CD14-positive monocyte (primary cell): ENCODE measurements at regions not wholly inside any gene's neighbourhood (a gene's known extent, or its start where the extent isn't known, plus 50 kb on each side); places are given as distances from the start of the nearest gene placed in this dataset.

Source experiments
- DNase-seq, 3 donors: peaks; one replicate each; pipeline ENCODE4 v3.0.0-alpha.2; 2011 to 2022
- H2AFZ ChIP-seq: 2 replicates; pipeline ENCODE4 v1.6.0; 2012; ENCODE audit warnings: mild to moderate bottlenecking, low read depth, low read length, inconsistent platforms; ENCODE audit not compliant: insufficient read depth, poor library complexity, severe bottlenecking
- H3K27ac ChIP-seq, 2 donors: 1 replicate in 1 of 2; 2 replicates in 1 of 2; pipeline ENCODE4 v1.5.1; 2012 to 2013; ENCODE audit warnings: low read length in 2 of 2, control low read depth in 1 of 2, inconsistent platforms in 1 of 2, low read depth in 1 of 2, mild to moderate bottlenecking in 1 of 2
- H3K27me3 ChIP-seq, 2 donors: one replicate each; pipeline versions ENCODE4 v1.6.0 to v1.6.1; 2011 to 2013; ENCODE audit warnings: low read length in 2 of 2; ENCODE audit not compliant: control insufficient read depth in 2 of 2, insufficient read depth in 2 of 2
- H3K36me3 ChIP-seq, 2 donors: replicated peaks in 1 of 2; 1 replicate in 1 of 2; 2 replicates in 1 of 2; pipeline versions ENCODE4 v1.5.1 to v1.6.1; 2012 to 2013; ENCODE audit warnings: low read length in 2 of 2, control low read depth in 1 of 2, inconsistent platforms in 1 of 2, mild to moderate bottlenecking in 1 of 2; ENCODE audit not compliant: insufficient read depth in 2 of 2, control insufficient read depth in 1 of 2
- H3K4me1 ChIP-seq, 2 donors: 1 replicate in 1 of 2; 2 replicates in 1 of 2; pipeline versions ENCODE4 v1.5.1 to v1.6.1; 2012 to 2013; ENCODE audit warnings: low read length in 2 of 2, control low read depth in 1 of 2, inconsistent platforms in 1 of 2, mild to moderate bottlenecking in 1 of 2, moderate library complexity in 1 of 2; ENCODE audit not compliant: insufficient read depth in 2 of 2, control insufficient read depth in 1 of 2
- H3K4me2 ChIP-seq: replicated peaks from 2 replicates; pipeline ENCODE3; 2012; ENCODE audit warnings: low read length, moderate library complexity, mild to moderate bottlenecking; ENCODE audit not compliant: poor library complexity, severe bottlenecking; ENCODE audit errors: extremely low read depth
- H3K4me3 ChIP-seq, 3 experiments: fragments of 200-600 bp in 1 of 3; sonication (generic) in 1 of 3; replicated peaks in 1 of 3; 1 replicate in 2 of 3; 2 replicates in 1 of 3; pipeline ENCODE4 v1.5.1; 2011 to 2013; ENCODE audit warnings: low read length in 3 of 3, mild to moderate bottlenecking in 3 of 3, control low read depth in 2 of 3, low read depth in 2 of 3, inconsistent platforms in 1 of 3, moderate library complexity in 1 of 3
- H3K79me2 ChIP-seq: 2 replicates; pipeline ENCODE4 v1.6.0; 2012; ENCODE audit warnings: mild to moderate bottlenecking, control low read depth, inconsistent platforms, low read length, moderate library complexity; ENCODE audit not compliant: insufficient read depth
- H3K9ac ChIP-seq: 2 replicates; pipeline ENCODE4 v1.6.0; 2017; ENCODE audit warnings: low read length, mild to moderate bottlenecking; ENCODE audit not compliant: insufficient read depth, poor library complexity, severe bottlenecking
- H3K9me3 ChIP-seq, 2 donors: replicated peaks in 1 of 2; 1 replicate in 1 of 2; 2 replicates in 1 of 2; pipeline versions ENCODE4 v1.5.1 to v1.6.1; 2012 to 2013; ENCODE audit warnings: low read length in 2 of 2, control low read depth in 1 of 2; ENCODE audit not compliant: control insufficient read depth in 1 of 2, insufficient read depth in 1 of 2
- H4K20me1 ChIP-seq: 2 replicates; pipeline ENCODE4 v1.6.0; 2012; ENCODE audit warnings: mild to moderate bottlenecking, low read length, control low read depth, moderate library complexity; ENCODE audit not compliant: insufficient read depth
- H3K27ac Mint-ChIP-seq, 7 donors: one replicate each; pipeline ENCODE4 v1.8.0; 2020; ENCODE audit warnings: mild to moderate bottlenecking in 7 of 7, mixed read lengths in 7 of 7, moderate library complexity in 6 of 7, inconsistent platforms in 2 of 7
- H3K27me3 Mint-ChIP-seq, 3 donors: one replicate each; pipeline ENCODE4 v1.8.0; 2021 to 2022; ENCODE audit warnings: low read depth in 3 of 3, mild to moderate bottlenecking in 3 of 3, mixed read lengths in 3 of 3, moderate library complexity in 3 of 3, inconsistent platforms in 1 of 3
- H3K36me3 Mint-ChIP-seq, 2 donors: one replicate each; pipeline ENCODE4 v1.8.0; 2020; ENCODE audit warnings: mixed read lengths in 2 of 2, inconsistent platforms in 1 of 2, mild to moderate bottlenecking in 1 of 2
- H3K4me1 Mint-ChIP-seq: one replicate; pipeline ENCODE4 v1.8.0; 2020; ENCODE audit warnings: mild to moderate bottlenecking, mixed read lengths
- H3K4me3 Mint-ChIP-seq, 2 donors: one replicate each; pipeline ENCODE4 v1.8.0; 2020; ENCODE audit warnings: mild to moderate bottlenecking in 2 of 2, mixed read lengths in 2 of 2, moderate library complexity in 1 of 2
- H3K9me3 Mint-ChIP-seq, 7 donors: one replicate each; pipeline ENCODE4 v1.8.0; 2020 to 2022; ENCODE audit warnings: mixed read lengths in 7 of 7, mild to moderate bottlenecking in 6 of 7, moderate library complexity in 6 of 7, inconsistent platforms in 2 of 7
- WGBS: methylation state at CpG from one replicate; pipeline ENCODE4 v1.1.5; 2013; ENCODE audit warnings: missing lambda C conversion rate; ENCODE audit not compliant: insufficient coverage; 5-methylcytosine and 5-hydroxymethylcytosine counted together
- intact Hi-C, 2 donors: fragments of 100-400 bp; cut with micrococcal nuclease; formaldehyde crosslinking; loops; one replicate each; pipeline versions ENCODE4 v1.15.0 to v1.15.1; 2023
- TF ChIP-seq, protein P1 (sequence below): fragments of 200-600 bp; IDR thresholded peaks from one replicate; pipeline ENCODE4 v1.8.0; 2022; ENCODE audit warnings: antibody characterized with exemption, mild to moderate bottlenecking

DNA sequence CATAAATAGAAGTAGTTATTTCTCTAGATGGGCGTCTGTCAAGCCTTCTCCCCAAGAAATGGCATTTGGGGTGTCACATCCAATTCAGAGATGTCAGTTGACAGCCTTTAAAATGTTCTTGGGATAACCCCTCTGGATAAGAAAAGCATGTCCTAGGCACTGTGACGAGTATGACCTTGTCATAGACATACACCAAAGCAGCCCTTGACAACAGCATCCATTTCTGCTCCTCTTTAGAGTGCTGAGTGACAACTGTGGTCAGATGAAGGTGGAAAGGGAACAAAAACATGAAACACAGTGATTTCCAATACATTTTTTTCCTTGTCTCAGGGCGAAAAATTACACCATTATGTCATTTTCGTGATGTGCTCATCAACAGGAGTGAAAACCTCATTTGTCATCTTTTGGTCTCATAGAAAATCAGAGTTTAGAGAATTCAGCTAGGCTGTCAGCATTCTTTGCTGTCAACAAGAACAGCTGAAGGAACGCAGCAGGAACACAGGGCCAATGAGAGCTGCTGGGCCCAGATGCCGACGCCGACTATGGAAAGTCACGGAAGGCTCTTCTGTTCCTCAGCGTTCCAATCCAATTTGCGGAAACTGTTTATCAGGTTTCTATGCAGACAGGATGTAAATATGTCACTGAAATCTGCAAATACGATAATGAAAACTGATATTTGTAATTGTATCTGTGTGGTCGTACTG, 193.2 kb downstream of the ICOS start:
- H3K36me3 ChIP-seq: no peaks in the 10 kb centered on the region
- 90% methylated on average over 9 of the region's 13 CpGs for WGBS
- no peak overlapping the region for H3K27ac ChIP-seq
- TF ChIP-seq, protein P1, sequence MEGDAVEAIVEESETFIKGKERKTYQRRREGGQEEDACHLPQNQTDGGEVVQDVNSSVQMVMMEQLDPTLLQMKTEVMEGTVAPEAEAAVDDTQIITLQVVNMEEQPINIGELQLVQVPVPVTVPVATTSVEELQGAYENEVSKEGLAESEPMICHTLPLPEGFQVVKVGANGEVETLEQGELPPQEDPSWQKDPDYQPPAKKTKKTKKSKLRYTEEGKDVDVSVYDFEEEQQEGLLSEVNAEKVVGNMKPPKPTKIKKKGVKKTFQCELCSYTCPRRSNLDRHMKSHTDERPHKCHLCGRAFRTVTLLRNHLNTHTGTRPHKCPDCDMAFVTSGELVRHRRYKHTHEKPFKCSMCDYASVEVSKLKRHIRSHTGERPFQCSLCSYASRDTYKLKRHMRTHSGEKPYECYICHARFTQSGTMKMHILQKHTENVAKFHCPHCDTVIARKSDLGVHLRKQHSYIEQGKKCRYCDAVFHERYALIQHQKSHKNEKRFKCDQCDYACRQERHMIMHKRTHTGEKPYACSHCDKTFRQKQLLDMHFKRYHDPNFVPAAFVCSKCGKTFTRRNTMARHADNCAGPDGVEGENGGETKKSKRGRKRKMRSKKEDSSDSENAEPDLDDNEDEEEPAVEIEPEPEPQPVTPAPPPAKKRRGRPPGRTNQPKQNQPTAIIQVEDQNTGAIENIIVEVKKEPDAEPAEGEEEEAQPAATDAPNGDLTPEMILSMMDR: no peak
- H3K9me3 ChIP-seq: no peaks in the 10 kb centered on the region
- Mint-ChIP-seq H3K27me3 (no peaks in the 10 kb centered on the region), H3K4me1 (no peaks in the 10 kb centered on the region), H3K4me3 (no peak overlapping the region), H3K27ac (no peak overlapping the region), H3K9me3 (peaks cover 0 to 2% (median 0%) of the 10 kb centered on the region in 7 donors), H3K36me3 (no peaks in the 10 kb centered on the region)
- no peak overlapping the region for H2AFZ ChIP-seq
- H4K20me1 ChIP-seq: no peaks in the 10 kb centered on the region
- no peaks in the 10 kb centered on the region for H3K79me2 ChIP-seq
- no peak for DNase-seq
- no peak overlapping the region for H3K4me2 ChIP-seq
- intact Hi-C loops: no loop called here
- H3K9ac ChIP-seq: no peak overlapping the region
- H3K27me3 ChIP-seq: no peaks in the 10 kb centered on the region
- no peak overlapping the region for H3K4me3 ChIP-seq
- H3K4me1 ChIP-seq: no peaks in the 10 kb centered on the region

DNA sequence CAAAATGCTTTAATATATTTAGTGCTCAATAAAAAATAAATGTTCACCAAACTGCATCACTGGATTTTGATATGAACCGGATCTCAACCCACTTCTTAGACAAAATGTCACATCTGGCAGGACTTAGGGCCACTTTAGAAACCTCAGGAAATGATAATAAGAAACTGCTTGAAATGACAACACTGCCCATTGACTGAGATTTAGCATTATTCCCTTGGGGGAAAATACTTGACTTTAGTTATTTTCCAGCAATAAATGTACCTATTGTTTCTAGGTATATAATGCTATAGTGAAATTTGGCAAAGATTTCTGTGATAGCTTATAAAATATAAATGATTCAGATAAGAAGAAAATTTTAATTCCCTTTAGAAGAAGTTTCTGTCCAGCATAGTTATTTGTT, 195.1 kb downstream of the ICOS start:
- H3K9me3 ChIP-seq: no peaks in the 10 kb centered on the region
- no peaks in the 10 kb centered on the region for H3K36me3 ChIP-seq
- DNase-seq: no peak
- H2AFZ ChIP-seq: no peak overlapping the region
- H3K9ac ChIP-seq: no peak overlapping the region
- Mint-ChIP-seq H3K4me1 (no peaks in the 10 kb centered on the region), H3K27ac (no peak overlapping the region), H3K27me3 (no peaks in the 10 kb centered on the region), H3K36me3 (no peaks in the 10 kb centered on the region), H3K4me3 (no peak overlapping the region), H3K9me3 (peaks cover 0 to 3% (median 0%) of the 10 kb centered on the region in 7 donors)
- no peaks in the 10 kb centered on the region for H4K20me1 ChIP-seq
- H3K79me2 ChIP-seq: no peaks in the 10 kb centered on the region
- H3K4me1 ChIP-seq: no peaks in the 10 kb centered on the region
- no peak overlapping the region for H3K27ac ChIP-seq
- H3K4me3 ChIP-seq: no peak overlapping the region
- TF ChIP-seq, protein P1: no peak
- H3K27me3 ChIP-seq: no peaks in the 10 kb centered on the region
- H3K4me2 ChIP-seq: no peak overlapping the region
- intact Hi-C loops: no loop called here
- no CpG with 5 or more reads among the region's 1 CpG for WGBS
